Occipital lobe (tissue), 1 donor: ENCODE measurements at regions not wholly inside any gene's neighbourhood (a gene's known extent, or its start where the extent isn't known, plus 50 kb on each side); places are given as distances from the start of the nearest gene placed in this dataset.

ENCODE experiments used
- DNase-seq: peaks from one replicate; lab custom pipeline; 2025; lab: John Stamatoyannopoulos, UW

- DNase-seq, result no peak
Measured at GRCh38 chr18:69216321-69216720, 184.4 kb upstream of the DOK6 start.

GRCh38 chr18:69217196-69218000, 183.3 kb upstream of the DOK6 start:
- DNase-seq, result no peak

- no peak for DNase-seq
Measured at GRCh38 chr18:69220529-69220928, 180.2 kb upstream of the DOK6 start.

GRCh38 chr18:69222089-69222488, 178.6 kb upstream of the DOK6 start:
- no peak for DNase-seq

- no peak for DNase-seq
Measured at GRCh38 chr18:69226971-69227370, 173.7 kb upstream of the DOK6 start.

GRCh38 chr18:69230204-69230603, 170.5 kb upstream of the DOK6 start:
- no peak for DNase-seq

GRCh38 chr18:69233465-69234054, 167.1 kb upstream of the DOK6 start:
- no peak for DNase-seq

GRCh38 chr18:69239849-69240674, 160.6 kb upstream of the DOK6 start:
- DNase-seq, result no peak

GRCh38 chr18:69246027-69246426, 154.7 kb upstream of the DOK6 start:
- no peak for DNase-seq

- no peak for DNase-seq
Measured at GRCh38 chr18:69250305-69251151, 150.2 kb upstream of the DOK6 start.

- no peak for DNase-seq
Measured at GRCh38 chr18:69257861-69258458, 142.7 kb upstream of the DOK6 start.

- no peak for DNase-seq
Measured at GRCh38 chr18:69259282-69259681, 141.4 kb upstream of the DOK6 start.

GRCh38 chr18:69261406-69261805, 139.3 kb upstream of the DOK6 start:
- no peak for DNase-seq

- no peak for DNase-seq
Measured at GRCh38 chr18:69265656-69266055, 135.0 kb upstream of the DOK6 start.

- no peak for DNase-seq
Measured at GRCh38 chr18:69267895-69268294, 132.8 kb upstream of the DOK6 start.

GRCh38 chr18:69282371-69282770, 118.3 kb upstream of the DOK6 start:
- no peak for DNase-seq

- no peak for DNase-seq
Measured at GRCh38 chr18:69291044-69291443, 109.6 kb upstream of the DOK6 start.

- no peak for DNase-seq
Measured at GRCh38 chr18:69291755-69292154, 108.9 kb upstream of the DOK6 start.

- no peak for DNase-seq
Measured at GRCh38 chr18:69300185-69300584, 100.5 kb upstream of the DOK6 start.

- no peak for DNase-seq
Measured at GRCh38 chr18:69308619-69309018, 92.1 kb upstream of the DOK6 start.

- DNase-seq, result no peak
Measured at GRCh38 chr18:69326094-69326493, 74.6 kb upstream of the DOK6 start.
